Caco-2 (cell line): ENCODE measurements at regions not wholly inside any gene's neighbourhood (a gene's known extent, or its start where the extent isn't known, plus 50 kb on each side); places are given as distances from the start of the nearest gene placed in this dataset.
"Not testable (repeated sequence)": the region's sequence is repeated elsewhere in the genome, so short reads cannot be mapped to it uniquely, and the experiment has no call there.

Source experiments
- BruUV-seq: library from RNA; stranded (reverse); fragments of 400-500 nt; replicated peaks from 2 replicates; lab custom pipeline; 2021; lab: Mats Ljungman, UMichigan
- CTCF ChIA-PET: fragments of 300-600 bp; sonication (Branson Sonifier 250); formaldehyde crosslinking; loops from one replicate; lab custom pipeline; 2022; ENCODE audit warnings: antibody characterized with exemption; lab: Charles Lee
- POLR2A ChIA-PET: fragments of 300-600 bp; sonication (Branson Sonifier 250); formaldehyde crosslinking; loops from one replicate; lab custom pipeline; 2022; ENCODE audit warnings: antibody characterized with exemption; lab: Charles Lee
- DNase-seq, 2 experiments: peaks; one replicate each; pipeline versions ENCODE4 v3.0.0 to v3.0.0-alpha.2; 2020 to 2022
- H3K27me3 ChIP-seq: replicated peaks from 2 replicates; pipeline ENCODE4 v1.6.0; 2011; ENCODE audit warnings: low read length; ENCODE audit not compliant: control insufficient read depth, insufficient read depth
- H3K36me3 ChIP-seq: 2 replicates; pipeline ENCODE4 v1.5.1; 2011; ENCODE audit warnings: low read length; ENCODE audit not compliant: control insufficient read depth, insufficient read depth
- H3K4me1 ChIP-seq: fragments of 250-450 bp; sonication (Bioruptor Pico); 2 replicates; pipeline ENCODE4 v1.5.1; 2020; ENCODE audit warnings: mild to moderate bottlenecking
- H3K4me3 ChIP-seq: 2 replicates; pipeline ENCODE4 v1.5.1; 2011; ENCODE audit warnings: low read depth, mild to moderate bottlenecking, control low read depth, low read length
- H3K9me3 ChIP-seq: fragments of 250-450 bp; sonication (Bioruptor Pico); 2 replicates; pipeline ENCODE4 v1.5.1; 2020; ENCODE audit warnings: mild to moderate bottlenecking, moderate library complexity
- H3K27ac Mint-ChIP-seq: one replicate; pipeline ENCODE4 v1.8.0; 2022; ENCODE audit warnings: mixed read lengths; ENCODE audit not compliant: unreplicated experiment
- H3K27me3 Mint-ChIP-seq: one replicate; pipeline ENCODE4 v1.8.0; 2022; ENCODE audit warnings: mixed read lengths; ENCODE audit not compliant: insufficient read depth, unreplicated experiment
- H3K36me3 Mint-ChIP-seq: one replicate; pipeline ENCODE4 v1.8.0; 2022; ENCODE audit warnings: mild to moderate bottlenecking, mixed read lengths; ENCODE audit not compliant: insufficient read depth, unreplicated experiment
- H3K4me1 Mint-ChIP-seq: one replicate; pipeline ENCODE4 v1.8.0; 2022; ENCODE audit warnings: low read depth, mixed read lengths; ENCODE audit not compliant: unreplicated experiment
- H3K4me3 Mint-ChIP-seq: one replicate; pipeline ENCODE4 v1.8.0; 2022; ENCODE audit warnings: mild to moderate bottlenecking, moderate library complexity, mixed read lengths; ENCODE audit not compliant: unreplicated experiment
- H3K9me3 Mint-ChIP-seq: one replicate; pipeline ENCODE4 v1.8.0; 2022; ENCODE audit warnings: mixed read lengths; ENCODE audit not compliant: unreplicated experiment
- intact Hi-C: fragments of 100-400 bp; cut with micrococcal nuclease; formaldehyde crosslinking; loops from one replicate; pipeline ENCODE4 v1.10.0; 2022; ENCODE audit not compliant: unreplicated experiment
- TF ChIP-seq, protein P1 (sequence below), 2 experiments: fragments of 200-600 bp in 1 of 2; IDR thresholded peaks; 1 replicate in 1 of 2; 2 replicates in 1 of 2; pipeline versions ENCODE4 v1.5.1 to v1.8.0; 2011 to 2022; ENCODE audit warnings: antibody characterized with exemption in 1 of 2, control low read depth in 1 of 2, inconsistent platforms in 1 of 2, low read depth in 1 of 2, low read length in 1 of 2, mild to moderate bottlenecking in 1 of 2, moderate library complexity in 1 of 2; ENCODE audit not compliant: insufficient read depth in 1 of 2, severe bottlenecking in 1 of 2, unreplicated experiment in 1 of 2

DNA sequence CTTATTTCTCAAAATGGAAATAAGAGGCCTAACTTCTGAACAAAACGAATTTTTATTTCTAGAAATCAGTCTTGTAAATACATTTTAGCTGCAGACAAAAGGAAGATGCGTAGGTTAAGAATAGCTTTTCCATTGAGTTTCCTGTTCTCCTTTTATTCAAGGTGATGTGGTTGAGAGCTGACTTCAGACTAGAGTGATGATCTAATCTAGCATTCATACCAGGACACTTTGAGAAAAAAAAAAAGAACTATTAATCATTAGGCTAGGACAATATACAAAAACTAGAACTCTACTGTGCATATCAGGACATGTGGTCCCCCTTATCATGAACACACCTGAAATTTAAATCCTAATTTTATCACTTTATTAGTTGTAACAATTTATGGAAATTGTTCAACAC, 884.5 kb upstream of the EPHA5 start:
- BruUV-seq: no TSS peak
- no peak for DNase-seq
- intact Hi-C loops: no loop called here
- H3K27me3 Mint-ChIP-seq: no peaks in the 10 kb centered on the region
- TF ChIP-seq, protein P1, sequence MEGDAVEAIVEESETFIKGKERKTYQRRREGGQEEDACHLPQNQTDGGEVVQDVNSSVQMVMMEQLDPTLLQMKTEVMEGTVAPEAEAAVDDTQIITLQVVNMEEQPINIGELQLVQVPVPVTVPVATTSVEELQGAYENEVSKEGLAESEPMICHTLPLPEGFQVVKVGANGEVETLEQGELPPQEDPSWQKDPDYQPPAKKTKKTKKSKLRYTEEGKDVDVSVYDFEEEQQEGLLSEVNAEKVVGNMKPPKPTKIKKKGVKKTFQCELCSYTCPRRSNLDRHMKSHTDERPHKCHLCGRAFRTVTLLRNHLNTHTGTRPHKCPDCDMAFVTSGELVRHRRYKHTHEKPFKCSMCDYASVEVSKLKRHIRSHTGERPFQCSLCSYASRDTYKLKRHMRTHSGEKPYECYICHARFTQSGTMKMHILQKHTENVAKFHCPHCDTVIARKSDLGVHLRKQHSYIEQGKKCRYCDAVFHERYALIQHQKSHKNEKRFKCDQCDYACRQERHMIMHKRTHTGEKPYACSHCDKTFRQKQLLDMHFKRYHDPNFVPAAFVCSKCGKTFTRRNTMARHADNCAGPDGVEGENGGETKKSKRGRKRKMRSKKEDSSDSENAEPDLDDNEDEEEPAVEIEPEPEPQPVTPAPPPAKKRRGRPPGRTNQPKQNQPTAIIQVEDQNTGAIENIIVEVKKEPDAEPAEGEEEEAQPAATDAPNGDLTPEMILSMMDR (IDR thresholded peaks at IDR 0.05; ENCODE audit: insufficient read depth in 1 of 2, low read depth in 1 of 2, low read length in 1 of 2, severe bottlenecking in 1 of 2, unreplicated experiment in 1 of 2): no peak
- no peaks in the 10 kb centered on the region for H3K36me3 Mint-ChIP-seq
- Histone ChIP-seq H3K9me3 (no peaks in the 10 kb centered on the region), H3K4me1 (peaks cover 14% of the 10 kb centered on the region), H3K4me3 (no peak overlapping the region), H3K36me3 (no peaks in the 10 kb centered on the region), H3K27me3 (no peaks in the 10 kb centered on the region)
- H3K4me3 Mint-ChIP-seq: no peak overlapping the region
- H3K9me3 Mint-ChIP-seq: no peaks in the 10 kb centered on the region
- H3K27ac Mint-ChIP-seq: no peak overlapping the region
- CTCF ChIA-PET: no interaction called here
- H3K4me1 Mint-ChIP-seq: peaks cover 8% of the 10 kb centered on the region
- POLR2A ChIA-PET: no interaction called here

DNA sequence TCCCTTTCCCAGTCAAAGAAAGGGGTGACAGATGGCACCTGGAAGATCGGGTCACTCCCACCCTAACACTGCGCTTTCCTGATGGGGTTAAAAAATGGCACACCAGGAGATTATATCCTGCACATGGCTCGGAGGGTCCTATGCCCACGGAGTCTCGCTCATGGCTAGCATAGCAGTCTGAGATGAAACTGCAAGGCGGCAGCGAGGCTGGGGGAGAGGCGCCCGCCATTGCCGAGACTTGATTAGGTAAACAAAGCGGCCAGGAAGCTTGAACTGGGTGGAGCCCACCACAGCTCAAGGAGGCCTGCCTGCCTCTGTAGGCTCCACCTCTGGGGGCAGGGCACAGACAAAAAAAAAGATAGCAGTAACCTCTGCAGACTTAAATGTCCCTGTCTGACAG, 875.0 kb upstream of the EPHA5 start:
- H3K9me3 Mint-ChIP-seq, H3K27me3 ChIP-seq, CTCF ChIA-PET, H3K4me1 Mint-ChIP-seq, H3K27ac Mint-ChIP-seq, H3K27me3 Mint-ChIP-seq, H3K36me3 ChIP-seq, DNase-seq, H3K9me3 ChIP-seq, POLR2A ChIA-PET, H3K4me1 ChIP-seq, H3K36me3 Mint-ChIP-seq, H3K4me3 Mint-ChIP-seq, BruUV-seq, intact Hi-C loops, H3K4me3 ChIP-seq: not testable (repeated sequence)

DNA sequence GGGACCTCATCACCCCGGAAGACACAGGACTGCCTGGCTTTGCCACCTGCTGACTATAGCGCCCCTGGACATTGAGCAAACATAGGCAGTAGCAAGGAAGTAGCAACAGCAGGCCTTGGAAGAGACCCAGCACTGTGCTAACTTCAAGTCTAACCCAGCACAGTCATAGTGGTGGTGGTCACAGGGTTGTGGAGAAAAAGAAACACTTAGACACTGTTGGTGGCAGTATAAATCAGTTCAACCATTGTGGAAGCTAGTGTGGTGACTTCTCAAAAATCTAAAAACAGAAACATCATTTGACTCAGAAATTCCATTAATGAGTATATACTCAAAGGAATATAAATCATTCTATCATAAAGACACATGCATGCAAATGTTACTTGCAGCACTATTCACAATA, 874.0 kb upstream of the EPHA5 start:
- TF ChIP-seq, protein P1 (IDR thresholded peaks at IDR 0.05; ENCODE audit: insufficient read depth in 1 of 2, low read depth in 1 of 2, low read length in 1 of 2, severe bottlenecking in 1 of 2, unreplicated experiment in 1 of 2): no peak
- H3K36me3 Mint-ChIP-seq: no peaks in the 10 kb centered on the region
- no peak overlapping the region for H3K27ac Mint-ChIP-seq
- ChIA-PET CTCF (no interaction called here), POLR2A (no interaction called here)
- Histone ChIP-seq H3K9me3 (no peaks in the 10 kb centered on the region), H3K4me1 (no peaks in the 10 kb centered on the region), H3K4me3 (no peak overlapping the region), H3K36me3 (no peaks in the 10 kb centered on the region), H3K27me3 (no peaks in the 10 kb centered on the region)
- intact Hi-C loops: no loop called here
- no TSS peak for BruUV-seq
- H3K4me3 Mint-ChIP-seq: no peak overlapping the region
- no peaks in the 10 kb centered on the region for H3K9me3 Mint-ChIP-seq
- no peaks in the 10 kb centered on the region for H3K27me3 Mint-ChIP-seq
- DNase-seq: no peak
- H3K4me1 Mint-ChIP-seq: no peaks in the 10 kb centered on the region

DNA sequence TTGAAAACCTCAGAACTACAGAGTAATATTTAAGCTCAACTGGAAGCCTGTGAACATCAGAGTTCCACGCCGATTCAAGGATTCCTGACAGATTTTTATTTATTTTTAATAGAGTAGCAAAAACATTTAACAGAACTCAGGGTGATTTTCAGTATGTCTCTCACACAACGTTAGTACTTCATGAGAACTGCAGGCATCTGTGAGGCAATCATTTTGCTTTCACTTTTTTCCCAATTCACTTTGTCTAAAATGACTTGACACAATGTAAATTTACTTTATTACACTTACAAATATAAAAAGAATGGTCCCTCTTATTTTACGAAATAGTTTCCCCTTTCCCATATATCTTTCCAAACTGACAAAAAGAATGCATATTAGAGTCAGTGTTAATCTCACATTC, 869.5 kb upstream of the EPHA5 start:
- TF ChIP-seq, protein P1 (IDR thresholded peaks at IDR 0.05; ENCODE audit: insufficient read depth in 1 of 2, low read depth in 1 of 2, low read length in 1 of 2, severe bottlenecking in 1 of 2, unreplicated experiment in 1 of 2): no peak
- CTCF ChIA-PET: no interaction called here
- no TSS peak for BruUV-seq
- no peaks in the 10 kb centered on the region for H3K4me1 Mint-ChIP-seq
- no peaks in the 10 kb centered on the region for H3K36me3 ChIP-seq
- no peaks in the 10 kb centered on the region for H3K9me3 ChIP-seq
- no peaks in the 10 kb centered on the region for H3K36me3 Mint-ChIP-seq
- H3K4me3 Mint-ChIP-seq: no peak overlapping the region
- intact Hi-C loops: no loop called here
- POLR2A ChIA-PET: no interaction called here
- no peaks in the 10 kb centered on the region for H3K27me3 ChIP-seq
- no peaks in the 10 kb centered on the region for H3K9me3 Mint-ChIP-seq
- H3K4me3 ChIP-seq: no peak overlapping the region
- DNase-seq: no peak
- H3K27ac Mint-ChIP-seq: no peak overlapping the region
- H3K4me1 ChIP-seq: no peaks in the 10 kb centered on the region
- no peaks in the 10 kb centered on the region for H3K27me3 Mint-ChIP-seq
